C4-2B (cell line): ENCODE measurements at regions not wholly inside any gene's neighbourhood (a gene's known extent, or its start where the extent isn't known, plus 50 kb on each side); places are given as distances from the start of the nearest gene placed in this dataset.

Source experiments
- ZFX ChIP-seq: fragments of 450-650 bp; IDR thresholded peaks from 2 replicates; pipeline ENCODE4 v1.6.1; 2017
- TF ChIP-seq, protein P1 (sequence below): fragments of 450-650 bp; conservative IDR thresholded peaks from 2 replicates; pipeline ENCODE4 v1.5.1; 2017; ENCODE audit warnings: mild to moderate bottlenecking

DNA sequence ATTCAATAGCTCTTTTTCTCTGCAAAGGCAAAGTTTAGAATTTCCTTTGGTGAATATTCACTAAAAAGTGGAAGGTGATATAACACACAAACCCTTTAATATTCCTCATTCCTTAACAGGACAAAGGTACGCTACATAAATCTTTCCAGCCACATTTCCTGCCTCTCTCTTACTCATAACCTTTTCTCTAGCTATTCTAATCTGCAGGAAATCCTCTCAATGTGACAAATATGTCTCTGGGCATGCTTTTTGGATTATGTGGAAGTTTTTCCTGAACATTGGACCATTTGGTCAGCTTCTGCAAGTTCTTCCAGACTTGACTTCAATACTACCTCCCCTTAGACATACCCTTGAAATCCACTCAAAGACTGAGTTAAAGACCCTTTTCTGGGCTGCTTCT is 186.3 kb upstream of the TUSC1 start:
- TF ChIP-seq, protein P1, sequence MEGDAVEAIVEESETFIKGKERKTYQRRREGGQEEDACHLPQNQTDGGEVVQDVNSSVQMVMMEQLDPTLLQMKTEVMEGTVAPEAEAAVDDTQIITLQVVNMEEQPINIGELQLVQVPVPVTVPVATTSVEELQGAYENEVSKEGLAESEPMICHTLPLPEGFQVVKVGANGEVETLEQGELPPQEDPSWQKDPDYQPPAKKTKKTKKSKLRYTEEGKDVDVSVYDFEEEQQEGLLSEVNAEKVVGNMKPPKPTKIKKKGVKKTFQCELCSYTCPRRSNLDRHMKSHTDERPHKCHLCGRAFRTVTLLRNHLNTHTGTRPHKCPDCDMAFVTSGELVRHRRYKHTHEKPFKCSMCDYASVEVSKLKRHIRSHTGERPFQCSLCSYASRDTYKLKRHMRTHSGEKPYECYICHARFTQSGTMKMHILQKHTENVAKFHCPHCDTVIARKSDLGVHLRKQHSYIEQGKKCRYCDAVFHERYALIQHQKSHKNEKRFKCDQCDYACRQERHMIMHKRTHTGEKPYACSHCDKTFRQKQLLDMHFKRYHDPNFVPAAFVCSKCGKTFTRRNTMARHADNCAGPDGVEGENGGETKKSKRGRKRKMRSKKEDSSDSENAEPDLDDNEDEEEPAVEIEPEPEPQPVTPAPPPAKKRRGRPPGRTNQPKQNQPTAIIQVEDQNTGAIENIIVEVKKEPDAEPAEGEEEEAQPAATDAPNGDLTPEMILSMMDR = no peak
- no peak for TF ChIP-seq ZFX
